D341Med (cell line): ENCODE measurements at regions not wholly inside any gene's neighbourhood (a gene's known extent, or its start where the extent isn't known, plus 50 kb on each side); places are given as distances from the start of the nearest gene placed in this dataset.
"Not testable (repeated sequence)": the region's sequence is repeated elsewhere in the genome, so short reads cannot be mapped to it uniquely, and the experiment has no call there.

Experiments
- DNase-seq: peaks from one replicate; pipeline ENCODE4 v3.0.0; 2012; ENCODE audit warnings: low spot score

- DNase-seq, result no peak
Observed at GRCh38 chr10:123318516-123318915, 164.3 kb downstream of the BUB3 start.

GRCh38 chr10:123320091-123320490 is 165.9 kb downstream of the BUB3 start:
- no peak for DNase-seq

- no peak for DNase-seq
Observed at GRCh38 chr10:123323884-123324283, 169.7 kb downstream of the BUB3 start.

GRCh38 chr10:123325663-123326190 is 171.5 kb downstream of the BUB3 start:
- no peak for DNase-seq

- DNase-seq, result no peak
Observed at GRCh38 chr10:123326674-123327073, 172.5 kb downstream of the BUB3 start.

- no peak for DNase-seq
Observed at GRCh38 chr10:123327450-123327849, 173.2 kb downstream of the BUB3 start.

- DNase-seq, result no peak
Observed at GRCh38 chr10:123327896-123328295, 173.7 kb downstream of the BUB3 start.

GRCh38 chr10:123331438-123331837 is 177.2 kb downstream of the BUB3 start:
- DNase-seq, result no peak

GRCh38 chr10:123346581-123346980 is 192.4 kb downstream of the BUB3 start:
- DNase-seq, result no peak

GRCh38 chr10:123348691-123349572 is 194.7 kb downstream of the BUB3 start:
- no peak for DNase-seq

- no peak for DNase-seq
Observed at GRCh38 chr10:123351715-123352114, 197.5 kb downstream of the BUB3 start.

GRCh38 chr10:123354521-123354920 is 200.3 kb downstream of the BUB3 start:
- DNase-seq, result no peak

- no peak for DNase-seq
Observed at GRCh38 chr10:123355748-123356481, 201.7 kb downstream of the BUB3 start.

GRCh38 chr10:123356799-123357198 is 202.6 kb downstream of the BUB3 start:
- no peak for DNase-seq

- DNase-seq, result no peak
Observed at GRCh38 chr10:123357421-123357930, 203.3 kb downstream of the BUB3 start.

GRCh38 chr10:123359539-123359938 is 205.3 kb downstream of the BUB3 start:
- DNase-seq, result no peak

GRCh38 chr10:123361832-123362231 is 207.6 kb downstream of the BUB3 start:
- DNase-seq, result no peak

GRCh38 chr10:123367195-123367594 is 213.0 kb downstream of the BUB3 start:
- no peak for DNase-seq

GRCh38 chr10:123371626-123372025 is 217.4 kb downstream of the BUB3 start:
- not testable (repeated sequence) for DNase-seq

GRCh38 chr10:123373591-123373990 is 219.4 kb downstream of the BUB3 start:
- DNase-seq, result no peak

- DNase-seq, result no peak
Observed at GRCh38 chr10:123375097-123375496, 220.9 kb downstream of the BUB3 start.

- DNase-seq, result no peak
Observed at GRCh38 chr10:123375738-123376137, 221.5 kb downstream of the BUB3 start.

- no peak for DNase-seq
Observed at GRCh38 chr10:123377883-123378282, 223.7 kb downstream of the BUB3 start.
